ENCODE measurements at regions not wholly inside any gene's neighbourhood (a gene's known extent, or its start where the extent isn't known, plus 50 kb on each side); places are given as distances from the start of the nearest gene placed in this dataset.

- Mint-ChIP-seq H3K9me3 (no peaks in the 10 kb centered on the region), H3K4me1 (ENCODE audit: unreplicated experiment) (peaks cover 5% of the 10 kb centered on the region), H3K27me3 (peaks cover 3% of the 10 kb centered on the region), H3K36me3 (no peaks in the 10 kb centered on the region), H3K27ac (no peak overlapping the region), H3K4me3 (no peak overlapping the region)
- DNase-seq (ENCODE audit: extremely low spot score, unreplicated experiment) = no peak
- TF ChIP-seq CTCF (conservative IDR thresholded peaks at IDR 0.05) = no peak
These were observed 1190.0 kb upstream of the ALCAM start for GRCh38 chr3:104176706-104177105.

- no peak for DNase-seq (ENCODE audit: extremely low spot score, unreplicated experiment)
- no peak for TF ChIP-seq CTCF (conservative IDR thresholded peaks at IDR 0.05)
- no peak overlapping the region for H3K4me3 Mint-ChIP-seq
- H3K9me3 Mint-ChIP-seq = no peaks in the 10 kb centered on the region
- H3K27ac Mint-ChIP-seq = no peak overlapping the region
- no peaks in the 10 kb centered on the region for H3K36me3 Mint-ChIP-seq
- H3K4me1 Mint-ChIP-seq (ENCODE audit: unreplicated experiment) = peaks cover 5% of the 10 kb centered on the region
- peaks cover 3% of the 10 kb centered on the region for H3K27me3 Mint-ChIP-seq
These were observed 1188.0 kb upstream of the ALCAM start for GRCh38 chr3:104178680-104179079.

- TF ChIP-seq CTCF (conservative IDR thresholded peaks at IDR 0.05) = no peak
- H3K27ac Mint-ChIP-seq = no peak overlapping the region
- H3K27me3 Mint-ChIP-seq = peaks cover 3% of the 10 kb centered on the region
- no peaks in the 10 kb centered on the region for H3K9me3 Mint-ChIP-seq
- H3K36me3 Mint-ChIP-seq = no peaks in the 10 kb centered on the region
- peaks cover 5% of the 10 kb centered on the region for H3K4me1 Mint-ChIP-seq (ENCODE audit: unreplicated experiment)
- no peak for DNase-seq (ENCODE audit: extremely low spot score, unreplicated experiment)
- H3K4me3 Mint-ChIP-seq = no peak overlapping the region
These were observed 1185.8 kb upstream of the ALCAM start for GRCh38 chr3:104180906-104181305.

- H3K36me3 Mint-ChIP-seq = no peaks in the 10 kb centered on the region
- no peak overlapping the region for H3K4me3 Mint-ChIP-seq
- DNase-seq (ENCODE audit: extremely low spot score, unreplicated experiment) = no peak
- no peak for TF ChIP-seq CTCF (conservative IDR thresholded peaks at IDR 0.05)
- no peak overlapping the region for H3K27ac Mint-ChIP-seq
- H3K9me3 Mint-ChIP-seq = no peaks in the 10 kb centered on the region
- H3K4me1 Mint-ChIP-seq (ENCODE audit: unreplicated experiment) = no peaks in the 10 kb centered on the region
- H3K27me3 Mint-ChIP-seq = no peaks in the 10 kb centered on the region
These were observed 1176.0 kb upstream of the ALCAM start for GRCh38 chr3:104190681-104191080.

GRCh38 chr3:104198131-104198530 lies 1168.6 kb upstream of the ALCAM start:
- DNase-seq (ENCODE audit: extremely low spot score, unreplicated experiment) = no peak
- no peak overlapping the region for H3K27ac Mint-ChIP-seq
- no peaks in the 10 kb centered on the region for H3K9me3 Mint-ChIP-seq
- H3K36me3 Mint-ChIP-seq = no peaks in the 10 kb centered on the region
- H3K4me3 Mint-ChIP-seq = no peak overlapping the region
- no peaks in the 10 kb centered on the region for H3K4me1 Mint-ChIP-seq (ENCODE audit: unreplicated experiment)
- TF ChIP-seq CTCF (conservative IDR thresholded peaks at IDR 0.05) = no peak
- H3K27me3 Mint-ChIP-seq = no peaks in the 10 kb centered on the region

GRCh38 chr3:104206925-104207324 lies 1159.8 kb upstream of the ALCAM start:
- no peaks in the 10 kb centered on the region for H3K4me1 Mint-ChIP-seq (ENCODE audit: unreplicated experiment)
- H3K36me3 Mint-ChIP-seq = no peaks in the 10 kb centered on the region
- H3K9me3 Mint-ChIP-seq = no peaks in the 10 kb centered on the region
- no peak for TF ChIP-seq CTCF (conservative IDR thresholded peaks at IDR 0.05)
- H3K27me3 Mint-ChIP-seq = no peaks in the 10 kb centered on the region
- no peak overlapping the region for H3K4me3 Mint-ChIP-seq
- DNase-seq (ENCODE audit: extremely low spot score, unreplicated experiment) = no peak
- H3K27ac Mint-ChIP-seq = no peak overlapping the region

Measured in type B pancreatic cell (in vitro differentiated cells).